Stimulated activated CD4-positive, alpha-beta T cell treated with anti-CD3 and anti-CD28 coated beads, Interleukin-4, amount 100 ng/mL, for 24 hours (primary cell): ENCODE measurements at regions not wholly inside any gene's neighbourhood (a gene's known extent, or its start where the extent isn't known, plus 50 kb on each side); places are given as distances from the start of the nearest gene placed in this dataset.

ENCODE experiments used
- DNase-seq: peaks from one replicate; pipeline ENCODE4 v3.0.0-alpha.2; 2020

DNA sequence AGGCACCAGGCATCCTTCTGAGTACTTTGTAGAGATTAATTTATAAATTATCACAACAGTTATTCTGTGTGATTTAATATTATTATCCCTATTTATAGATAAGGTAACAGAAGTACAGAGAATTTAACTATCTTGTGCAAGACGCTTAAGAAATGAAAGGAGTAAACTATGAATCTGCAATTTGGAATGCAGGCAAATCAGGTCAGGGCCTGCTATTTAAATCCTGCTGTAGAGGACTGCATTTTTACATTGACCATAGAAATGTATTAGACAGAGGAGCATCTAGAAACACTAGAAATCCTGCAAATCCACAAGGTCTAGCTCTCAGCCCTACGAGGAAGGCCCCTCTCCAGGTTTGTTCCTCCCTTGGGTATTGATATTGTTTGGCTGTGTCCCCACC is 336.2 kb downstream of the ETS1 start:
- no peak for DNase-seq

DNA sequence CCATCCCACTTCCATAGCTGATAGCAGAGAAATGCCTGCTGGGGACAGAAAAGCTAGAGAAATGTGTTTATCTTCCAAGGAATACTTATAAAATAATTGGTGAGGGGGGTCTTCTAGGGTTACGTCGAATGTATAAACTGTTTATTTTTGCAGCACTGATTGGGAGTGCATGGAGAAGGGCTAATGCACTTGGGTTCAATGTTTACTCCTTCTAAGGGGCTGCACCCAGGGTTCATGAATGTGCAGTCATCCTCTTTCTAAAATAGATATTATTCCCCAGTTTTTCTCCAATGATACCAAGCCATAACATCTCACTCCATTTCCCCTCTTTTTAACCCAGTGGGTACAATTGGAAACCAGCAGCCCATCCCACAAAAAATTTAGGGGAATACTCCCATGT is 336.9 kb downstream of the ETS1 start:
- no peak for DNase-seq

- DNase-seq, result no peak
Measured at GRCh38 chr11:128246810-128247594, 340.4 kb downstream of the ETS1 start.

DNA sequence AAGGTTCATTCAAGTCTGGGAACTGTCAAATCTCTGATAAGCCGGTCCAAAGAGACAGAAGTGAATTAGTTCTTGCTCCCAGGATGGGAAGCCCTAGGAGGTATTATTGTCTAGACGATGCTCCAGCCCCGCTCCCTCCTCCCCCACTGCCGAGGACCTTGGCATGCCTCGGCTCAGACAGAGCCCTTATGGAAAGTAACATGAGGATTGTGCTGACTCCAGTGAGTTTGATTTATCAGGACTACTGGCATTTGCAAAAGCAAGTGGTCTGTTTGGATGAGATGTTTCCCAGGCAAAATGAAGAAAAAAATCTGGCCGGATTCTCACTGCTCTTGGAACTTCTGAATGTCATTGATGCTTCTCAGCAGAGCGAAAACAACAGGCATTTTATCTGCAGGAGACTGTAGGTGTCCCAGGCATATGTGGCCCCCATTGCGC is 341.0 kb downstream of the ETS1 start:
- DNase-seq, result no peak

DNA sequence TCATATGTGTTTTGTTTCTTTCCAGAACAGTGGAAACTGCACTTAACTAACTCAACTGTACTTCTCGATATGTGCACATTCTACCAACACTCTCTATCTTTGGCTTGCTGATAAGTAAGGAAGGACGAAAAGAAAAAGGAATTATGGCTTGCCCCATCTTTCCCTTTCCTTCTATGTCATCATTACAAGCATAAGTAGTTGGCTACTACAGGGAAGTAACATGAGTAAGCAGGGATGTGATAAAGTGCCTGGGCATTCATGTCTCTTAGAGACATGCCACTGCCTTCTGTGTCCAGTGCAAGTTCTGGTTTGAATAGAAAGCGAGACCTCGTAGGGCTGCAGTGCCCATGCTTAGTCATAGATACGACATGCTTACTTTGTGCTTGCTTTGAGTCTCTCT is 342.5 kb downstream of the ETS1 start:
- no peak for DNase-seq

GRCh38 chr11:128242451-128242850 is 344.9 kb downstream of the ETS1 start:
- no peak for DNase-seq

DNA sequence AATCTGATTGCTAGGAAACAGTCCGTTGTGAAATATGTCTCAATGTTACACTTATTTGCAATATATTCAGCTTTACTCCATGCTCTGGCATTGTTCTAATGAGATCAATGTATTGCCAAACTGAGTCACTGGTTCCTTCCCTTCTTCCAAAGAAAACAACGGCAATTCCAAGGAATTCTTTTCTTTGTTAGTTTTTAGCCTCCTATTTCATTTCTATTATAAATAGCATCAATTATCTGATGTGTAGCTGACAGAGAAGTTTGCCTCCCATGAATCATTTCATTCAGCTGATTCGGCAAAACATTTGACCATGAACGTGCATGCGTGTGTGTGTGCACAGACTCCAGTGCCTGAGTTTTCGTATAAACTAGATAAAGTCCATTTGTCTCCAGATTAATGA is 346.8 kb downstream of the ETS1 start:
- no peak for DNase-seq

DNA sequence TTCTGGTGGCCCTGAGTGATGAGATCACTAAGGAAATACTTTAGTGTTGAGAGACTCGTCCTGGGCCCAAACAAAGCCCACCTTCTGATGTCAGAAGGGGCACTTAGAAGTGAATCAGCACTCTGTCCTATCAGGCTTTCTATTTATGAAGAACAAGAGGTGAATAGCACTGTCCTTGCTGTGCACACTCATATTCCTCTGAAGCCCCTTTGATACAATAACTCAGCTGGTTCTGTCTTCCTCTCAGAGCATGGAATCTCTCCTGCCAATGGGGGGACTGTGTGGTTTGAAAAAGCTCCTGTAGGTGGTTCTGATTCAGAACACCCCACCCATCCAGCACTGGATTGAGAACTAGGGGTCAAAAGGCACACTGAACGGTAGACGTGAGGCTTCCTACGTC is 348.1 kb downstream of the ETS1 start:
- no peak for DNase-seq

GRCh38 chr11:128238521-128239265 is 348.7 kb downstream of the ETS1 start:
- no peak for DNase-seq

- DNase-seq, result no peak
Measured at GRCh38 chr11:128236506-128237498, 350.6 kb downstream of the ETS1 start.

- no peak for DNase-seq
Measured at GRCh38 chr11:128235958-128236357, 351.4 kb downstream of the ETS1 start.

DNA sequence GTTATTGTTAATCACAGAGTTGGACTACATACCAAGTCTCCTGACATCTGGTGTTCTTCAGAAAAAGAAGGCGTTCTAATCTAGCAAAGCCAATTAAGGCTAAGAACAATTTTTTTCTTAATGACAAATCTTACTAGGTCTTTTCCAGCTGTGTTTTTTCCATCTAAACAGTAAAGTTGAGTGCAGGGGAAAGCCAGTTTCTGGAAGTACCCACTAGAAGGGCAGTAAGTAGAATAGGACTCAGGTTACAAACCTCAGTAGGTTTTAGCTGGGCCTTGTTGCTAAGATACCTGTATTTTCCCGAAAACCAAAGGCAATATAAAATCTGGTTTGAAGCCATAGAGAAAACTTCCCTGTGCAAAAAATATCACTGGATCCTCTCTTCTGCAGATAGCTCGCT is 351.9 kb downstream of the ETS1 start:
- DNase-seq, result no peak

DNA sequence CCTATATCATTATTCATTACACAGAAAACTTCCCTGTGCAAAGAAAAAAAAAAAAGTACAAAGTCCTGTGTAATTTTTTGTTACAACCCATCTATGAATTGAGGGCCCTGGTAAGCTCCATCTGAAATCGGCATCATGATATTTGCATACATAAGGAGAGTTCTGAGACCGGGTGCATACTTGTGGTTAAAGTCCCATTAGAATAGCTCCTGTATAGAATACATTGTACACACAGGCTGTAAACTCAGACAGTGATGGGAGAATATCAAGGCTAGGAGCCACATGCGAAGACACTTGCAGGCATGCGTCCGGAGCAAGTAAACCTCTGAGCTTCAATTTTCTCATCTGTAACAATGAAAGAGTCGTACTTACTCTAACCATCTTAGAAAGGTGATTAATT is 353.2 kb downstream of the ETS1 start:
- no peak for DNase-seq

GRCh38 chr11:128232588-128232987 is 354.8 kb downstream of the ETS1 start:
- DNase-seq, result peak; percentile 74

DNA sequence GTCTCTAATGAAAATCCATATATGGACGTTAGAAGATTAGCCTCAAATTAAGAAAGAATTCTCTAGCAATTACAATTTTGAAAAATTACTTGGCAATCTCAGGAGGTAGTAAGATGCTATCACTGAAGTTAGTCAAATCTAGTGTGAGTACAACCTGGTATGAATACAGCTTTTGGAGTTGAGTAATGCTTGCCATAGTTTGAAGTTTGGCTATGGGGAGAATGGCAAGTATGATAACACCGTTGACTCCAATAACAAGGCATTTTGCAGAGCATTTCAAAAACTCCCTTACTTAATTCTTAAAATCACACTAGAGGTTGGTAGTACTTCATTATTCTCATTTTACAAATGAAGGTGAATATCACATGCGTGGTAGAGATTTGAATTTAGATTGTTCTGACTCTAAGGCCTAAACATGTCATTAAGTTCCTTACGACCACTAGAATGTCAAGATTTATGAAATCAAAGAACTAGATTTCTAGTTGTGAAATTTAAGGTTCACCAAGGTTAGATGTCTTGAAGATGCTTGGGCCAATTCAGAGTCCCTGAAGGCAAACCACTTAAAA is 355.4 kb downstream of the ETS1 start:
- DNase-seq, result no peak

GRCh38 chr11:128227466-128227865 is 359.9 kb downstream of the ETS1 start:
- DNase-seq, result peak; percentile 31

GRCh38 chr11:128226106-128226716 is 361.1 kb downstream of the ETS1 start:
- DNase-seq, result peak; percentile 71

GRCh38 chr11:128222245-128222884 is 365.0 kb downstream of the ETS1 start:
- DNase-seq, result no peak

GRCh38 chr11:128219731-128220120 is 367.6 kb downstream of the ETS1 start:
- DNase-seq, result no peak

- no peak for DNase-seq
Measured at GRCh38 chr11:128216198-128216597, 371.2 kb downstream of the ETS1 start.

DNA sequence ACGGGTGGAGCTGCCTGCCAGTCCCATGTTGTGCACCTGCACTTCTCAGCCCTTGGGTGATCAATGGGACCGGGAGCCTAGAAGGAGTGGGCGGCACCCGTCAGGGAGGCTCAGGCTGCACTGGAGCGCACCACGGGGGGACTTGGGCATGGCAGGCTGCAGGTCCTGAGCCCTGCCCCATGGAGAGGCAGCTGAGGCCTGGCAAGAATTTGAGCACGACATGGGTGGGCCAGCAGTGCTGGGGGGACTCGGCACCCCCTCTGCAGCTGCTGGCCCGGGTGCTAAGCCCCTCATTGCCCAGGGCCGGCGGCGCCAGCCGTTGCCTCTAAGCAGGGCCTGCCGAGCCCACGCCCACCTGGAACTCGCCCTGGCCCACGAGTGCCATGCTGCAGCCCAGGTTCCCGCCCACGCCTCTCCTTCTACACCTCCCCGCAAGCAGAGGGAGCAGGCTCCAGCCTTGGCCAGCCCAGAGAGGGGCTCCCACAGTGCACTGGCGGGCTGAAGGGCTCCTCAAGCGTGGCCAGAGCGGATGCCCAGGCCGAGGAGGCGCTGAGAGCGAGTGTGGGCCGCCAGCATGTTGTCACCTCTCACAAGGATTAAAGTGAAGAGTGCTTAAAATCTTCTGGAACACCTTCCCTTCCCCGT is 372.0 kb downstream of the ETS1 start:
- DNase-seq, result no peak
